IPS-18a (cell line): ENCODE measurements at regions not wholly inside any gene's neighbourhood (a gene's known extent, or its start where the extent isn't known, plus 50 kb on each side); places are given as distances from the start of the nearest gene placed in this dataset.

Experiments
- H3K27ac ChIP-seq: one replicate; pipeline ENCODE4 v1.5.1; 2013; ENCODE audit warnings: low read length
- H3K27me3 ChIP-seq: one replicate; pipeline ENCODE4 v1.6.1; 2013; ENCODE audit warnings: mild to moderate bottlenecking, low read length; ENCODE audit not compliant: control insufficient read depth, insufficient read depth
- H3K36me3 ChIP-seq: one replicate; pipeline ENCODE4 v1.6.1; 2013; ENCODE audit warnings: low read depth, low read length; ENCODE audit not compliant: control insufficient read depth
- H3K4me1 ChIP-seq: one replicate; pipeline ENCODE4 v1.6.1; 2013; ENCODE audit warnings: low read depth, low read length; ENCODE audit not compliant: control insufficient read depth
- H3K4me3 ChIP-seq: one replicate; pipeline ENCODE4 v1.5.1; 2013; ENCODE audit warnings: low read length
- H3K9ac ChIP-seq: one replicate; pipeline ENCODE4 v1.6.1; 2013; ENCODE audit warnings: mild to moderate bottlenecking, low read length, moderate library complexity
- H3K9me3 ChIP-seq: one replicate; pipeline ENCODE4 v1.6.1; 2013; ENCODE audit warnings: low read depth, low read length; ENCODE audit not compliant: control insufficient read depth

- H3K4me1 ChIP-seq, result no peaks in the 10 kb centered on the region
- H3K9me3 ChIP-seq, result peaks cover 11% of the 10 kb centered on the region
- no peak overlapping the region for H3K27ac ChIP-seq
- no peaks in the 10 kb centered on the region for H3K27me3 ChIP-seq
- H3K36me3 ChIP-seq, result no peaks in the 10 kb centered on the region
- no peak overlapping the region for H3K4me3 ChIP-seq
- H3K9ac ChIP-seq, result no peak overlapping the region
Observed at GRCh38 chr12:127473766-127474165, 793.2 kb upstream of the TMEM132C start.

GRCh38 chr12:127479256-127479655 is 787.7 kb upstream of the TMEM132C start:
- H3K4me1 ChIP-seq, result no peaks in the 10 kb centered on the region
- peaks cover 7% of the 10 kb centered on the region for H3K9me3 ChIP-seq
- no peaks in the 10 kb centered on the region for H3K27me3 ChIP-seq

GRCh38 chr12:127480775-127481314 is 786.1 kb upstream of the TMEM132C start:
- Histone ChIP-seq H3K27ac (no peak overlapping the region), H3K4me3 (no peak overlapping the region), H3K9me3 (peaks cover 5% of the 10 kb centered on the region), H3K9ac (no peak overlapping the region), H3K27me3 (no peaks in the 10 kb centered on the region), H3K4me1 (no peaks in the 10 kb centered on the region), H3K36me3 (no peaks in the 10 kb centered on the region)

More at GRCh38 chr12:127479256-127479655, 787.7 kb upstream of the TMEM132C start:
- Histone ChIP-seq H3K4me3 (no peak overlapping the region), H3K36me3 (no peaks in the 10 kb centered on the region), H3K27ac (no peak overlapping the region), H3K9ac (no peak overlapping the region)

GRCh38 chr12:127482950-127483349 is 784.0 kb upstream of the TMEM132C start:
- Histone ChIP-seq H3K27ac (no peak overlapping the region), H3K4me1 (no peaks in the 10 kb centered on the region)

GRCh38 chr12:127485528-127485927 is 781.4 kb upstream of the TMEM132C start:
- Histone ChIP-seq H3K27me3 (no peaks in the 10 kb centered on the region), H3K27ac (no peak overlapping the region), H3K4me3 (no peak overlapping the region), H3K4me1 (no peaks in the 10 kb centered on the region), H3K9me3 (peaks cover 5% of the 10 kb centered on the region), H3K36me3 (no peaks in the 10 kb centered on the region), H3K9ac (no peak overlapping the region)

More at GRCh38 chr12:127482950-127483349, 784.0 kb upstream of the TMEM132C start:
- Histone ChIP-seq H3K9me3 (peaks cover 5% of the 10 kb centered on the region), H3K4me3 (no peak overlapping the region), H3K9ac (no peak overlapping the region), H3K36me3 (no peaks in the 10 kb centered on the region), H3K27me3 (no peaks in the 10 kb centered on the region)

GRCh38 chr12:127487031-127487430 is 779.9 kb upstream of the TMEM132C start:
- Histone ChIP-seq H3K9me3 (peaks cover 5% of the 10 kb centered on the region), H3K36me3 (no peaks in the 10 kb centered on the region), H3K4me1 (no peaks in the 10 kb centered on the region), H3K4me3 (no peak overlapping the region), H3K27me3 (no peaks in the 10 kb centered on the region), H3K27ac (no peak overlapping the region), H3K9ac (no peak overlapping the region)

- H3K27ac ChIP-seq, result no peak overlapping the region
- H3K36me3 ChIP-seq, result no peaks in the 10 kb centered on the region
- H3K9ac ChIP-seq, result no peak overlapping the region
- H3K27me3 ChIP-seq, result no peaks in the 10 kb centered on the region
- no peaks in the 10 kb centered on the region for H3K4me1 ChIP-seq
- peaks cover 3% of the 10 kb centered on the region for H3K9me3 ChIP-seq
- no peak overlapping the region for H3K4me3 ChIP-seq
Observed at GRCh38 chr12:127489061-127489460, 777.9 kb upstream of the TMEM132C start.

- no peak overlapping the region for H3K27ac ChIP-seq
- peaks cover 13% of the 10 kb centered on the region for H3K9me3 ChIP-seq
- H3K27me3 ChIP-seq, result no peaks in the 10 kb centered on the region
- no peaks in the 10 kb centered on the region for H3K36me3 ChIP-seq
- no peak overlapping the region for H3K9ac ChIP-seq
- no peaks in the 10 kb centered on the region for H3K4me1 ChIP-seq
- H3K4me3 ChIP-seq, result no peak overlapping the region
Observed at GRCh38 chr12:127494961-127495915, 771.7 kb upstream of the TMEM132C start.

GRCh38 chr12:127496255-127496654 is 770.7 kb upstream of the TMEM132C start:
- Histone ChIP-seq H3K4me1 (no peaks in the 10 kb centered on the region), H3K9me3 (peaks cover 13% of the 10 kb centered on the region), H3K4me3 (no peak overlapping the region), H3K36me3 (no peaks in the 10 kb centered on the region), H3K27me3 (no peaks in the 10 kb centered on the region), H3K27ac (no peak overlapping the region), H3K9ac (no peak overlapping the region)

GRCh38 chr12:127500512-127501035 is 766.4 kb upstream of the TMEM132C start:
- Histone ChIP-seq H3K9ac (no peak overlapping the region), H3K36me3 (no peaks in the 10 kb centered on the region), H3K27me3 (no peaks in the 10 kb centered on the region), H3K4me1 (no peaks in the 10 kb centered on the region), H3K9me3 (peaks cover 10% of the 10 kb centered on the region), H3K4me3 (no peak overlapping the region), H3K27ac (no peak overlapping the region)

GRCh38 chr12:127501916-127502315 is 765.1 kb upstream of the TMEM132C start:
- no peak overlapping the region for H3K27ac ChIP-seq
- no peaks in the 10 kb centered on the region for H3K27me3 ChIP-seq
- H3K9ac ChIP-seq, result no peak overlapping the region
- no peak overlapping the region for H3K4me3 ChIP-seq
- no peaks in the 10 kb centered on the region for H3K36me3 ChIP-seq
- H3K9me3 ChIP-seq, result peaks cover 9% of the 10 kb centered on the region
- H3K4me1 ChIP-seq, result no peaks in the 10 kb centered on the region
